ENCODE measurements at regions not wholly inside any gene's neighbourhood (a gene's known extent, or its start where the extent isn't known, plus 50 kb on each side); places are given as distances from the start of the nearest gene placed in this dataset.

GRCh38 chr6:27019651-27020552 is 227.6 kb upstream of the PRSS16 start:
- Histone ChIP-seq H3K4me3 (ENCODE audit: control insufficient read depth in 2 of 3, extremely low read depth in 1 of 3, insufficient read depth in 2 of 3, low read depth in 1 of 3, low read length in 3 of 3) (peak overlapping the region; percentile 56 to 81 (median 72)), H3K79me2 (ENCODE audit: control insufficient read depth, insufficient read depth, low read length) (no peaks in the 10 kb centered on the region), H4K20me1 (ENCODE audit: control insufficient read depth, extremely low read depth, insufficient read depth, low read length) (no peaks in the 10 kb centered on the region), H3K9ac (ENCODE audit: control insufficient read depth, extremely low read depth, insufficient read depth, low read length) (peak overlapping the region; percentile 80), H2AFZ (ENCODE audit: control insufficient read depth, low read length) (peak overlapping the region; percentile 93), H3K27ac (ENCODE audit: control insufficient read depth, insufficient read depth, low read length) (peak overlapping the region; percentile 88), H3K9me1 (ENCODE audit: control insufficient read depth, extremely low read depth, insufficient read depth, low read length) (no peaks in the 10 kb centered on the region), H3K4me1 (ENCODE audit: control insufficient read depth, extremely low read depth, insufficient read depth, low read length) (peaks cover 5% of the 10 kb centered on the region), H3K36me3 (ENCODE audit: control insufficient read depth in 2 of 2, extremely low read depth in 1 of 2, insufficient read depth in 2 of 2, low read length in 2 of 2) (no peaks in the 10 kb centered on the region), H3K9me3 (ENCODE audit: control insufficient read depth, low read depth, low read length) (no peaks in the 10 kb centered on the region), H3K4me2 (ENCODE audit: control insufficient read depth, extremely low read depth, insufficient read depth, low read depth, low read length) (peak overlapping the region; percentile 91), H3K27me3 (ENCODE audit: control insufficient read depth, extremely low read depth, insufficient read depth, low read length) (no peaks in the 10 kb centered on the region)
- peak; percentile 88 for FAIRE-seq
- dilution Hi-C loops (cut with MboI; ENCODE audit: extremely low pct_ligation_motif_present, low sequenced_read_pairs) = no loop called here
- DNase-seq (ENCODE audit: low read depth, low spot score) = peak; percentile 77
- TF ChIP-seq CTCF (optimal IDR thresholded peaks at IDR 0.05 in 1 of 3, IDR thresholded peaks at IDR 0.05 in 1 of 3, conservative IDR thresholded peaks at IDR 0.05 in 1 of 3; ENCODE audit: extremely low read depth in 1 of 3, insufficient read depth in 2 of 3, low read length in 3 of 3) (no peak), EZH2 (IDR thresholded peaks at IDR 0.05; ENCODE audit: low read length) (no peak)

- no peak for FAIRE-seq
- H4K20me1 ChIP-seq (ENCODE audit: control insufficient read depth, extremely low read depth, insufficient read depth, low read length) = no peaks in the 10 kb centered on the region
- no peak for DNase-seq (ENCODE audit: low read depth, low spot score)
- H3K27me3 ChIP-seq (ENCODE audit: control insufficient read depth, extremely low read depth, insufficient read depth, low read length) = no peaks in the 10 kb centered on the region
- peak overlapping the region; percentile 56 to 81 (median 72) for H3K4me3 ChIP-seq (ENCODE audit: control insufficient read depth in 2 of 3, extremely low read depth in 1 of 3, insufficient read depth in 2 of 3, low read depth in 1 of 3, low read length in 3 of 3)
- peak overlapping the region; percentile 88 for H3K27ac ChIP-seq (ENCODE audit: control insufficient read depth, insufficient read depth, low read length)
- H2AFZ ChIP-seq (ENCODE audit: control insufficient read depth, low read length) = peak overlapping the region; percentile 93
- H3K4me1 ChIP-seq (ENCODE audit: control insufficient read depth, extremely low read depth, insufficient read depth, low read length) = peaks cover 4% of the 10 kb centered on the region
- no peaks in the 10 kb centered on the region for H3K9me1 ChIP-seq (ENCODE audit: control insufficient read depth, extremely low read depth, insufficient read depth, low read length)
- no peaks in the 10 kb centered on the region for H3K9me3 ChIP-seq (ENCODE audit: control insufficient read depth, low read depth, low read length)
- no peaks in the 10 kb centered on the region for H3K36me3 ChIP-seq (ENCODE audit: control insufficient read depth in 2 of 2, extremely low read depth in 1 of 2, insufficient read depth in 2 of 2, low read length in 2 of 2)
- TF ChIP-seq EZH2 (IDR thresholded peaks at IDR 0.05; ENCODE audit: low read length) (no peak), CTCF (optimal IDR thresholded peaks at IDR 0.05 in 1 of 3, IDR thresholded peaks at IDR 0.05 in 1 of 3, conservative IDR thresholded peaks at IDR 0.05 in 1 of 3; ENCODE audit: extremely low read depth in 1 of 3, insufficient read depth in 2 of 3, low read length in 3 of 3) (no peak)
- dilution Hi-C loops (cut with MboI; ENCODE audit: extremely low pct_ligation_motif_present, low sequenced_read_pairs) = no loop called here
- H3K9ac ChIP-seq (ENCODE audit: control insufficient read depth, extremely low read depth, insufficient read depth, low read length) = peak overlapping the region; percentile 80
- H3K4me2 ChIP-seq (ENCODE audit: control insufficient read depth, extremely low read depth, insufficient read depth, low read depth, low read length) = peak overlapping the region; percentile 91
- H3K79me2 ChIP-seq (ENCODE audit: control insufficient read depth, insufficient read depth, low read length) = no peaks in the 10 kb centered on the region
Measured at GRCh38 chr6:27020553-27020880, 227.0 kb upstream of the PRSS16 start.
